TTC549 (cell line): ENCODE measurements at regions not wholly inside any gene's neighbourhood (a gene's known extent, or its start where the extent isn't known, plus 50 kb on each side); places are given as distances from the start of the nearest gene placed in this dataset.

ENCODE experiments used
- FAIRE-seq: peaks from 2 replicates; lab custom pipeline; 2012; peaks lifted over from hg19 to GRCh38; lab: Jason Lieb, UNC

GRCh38 chr3:22960105-22960984 lies 242.8 kb upstream of the UBE2E2 start:
- no peak for FAIRE-seq

DNA sequence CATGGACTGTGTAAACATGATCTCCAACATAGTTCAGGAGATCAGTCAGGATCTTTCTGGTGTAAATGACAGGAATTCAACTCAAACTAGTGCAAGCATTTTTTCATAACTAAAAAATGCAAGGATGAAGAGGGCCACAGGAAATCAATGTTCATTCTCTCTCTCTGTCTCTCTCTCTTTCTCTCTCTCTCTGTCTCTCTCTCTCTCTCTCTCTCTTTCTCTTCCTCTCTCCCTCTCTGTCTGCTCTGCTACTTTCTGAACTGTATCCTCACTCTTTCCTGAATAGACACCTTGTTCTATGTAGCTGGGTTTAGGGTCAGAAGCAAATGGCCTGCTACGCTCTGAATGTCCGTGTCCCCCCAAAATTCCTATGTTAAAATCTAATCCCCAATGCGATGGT lies 240.9 kb upstream of the UBE2E2 start:
- FAIRE-seq: no peak

GRCh38 chr3:22966349-22966748 lies 236.8 kb upstream of the UBE2E2 start:
- no peak for FAIRE-seq

GRCh38 chr3:22969276-22969675 lies 233.9 kb upstream of the UBE2E2 start:
- FAIRE-seq: no peak

DNA sequence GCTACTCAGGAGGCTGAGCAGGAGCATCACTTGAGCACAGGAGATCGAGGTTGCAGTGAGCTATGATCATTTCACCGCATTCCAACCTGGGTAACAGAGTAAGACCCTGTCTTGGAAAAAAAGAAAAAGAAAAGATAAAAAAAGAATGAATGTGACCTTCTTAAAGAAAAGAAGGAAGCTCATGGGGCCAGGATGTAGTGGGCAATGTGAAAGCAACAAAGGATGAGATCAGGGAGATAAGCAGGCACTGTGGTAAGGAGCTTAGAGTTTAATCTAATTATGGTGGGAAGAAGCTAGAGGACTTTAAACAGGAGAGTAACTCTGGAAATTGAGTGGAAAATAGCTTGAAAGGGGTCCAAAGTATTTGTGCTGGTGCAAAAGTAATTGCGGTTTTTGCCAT lies 231.6 kb upstream of the UBE2E2 start:
- FAIRE-seq: no peak

DNA sequence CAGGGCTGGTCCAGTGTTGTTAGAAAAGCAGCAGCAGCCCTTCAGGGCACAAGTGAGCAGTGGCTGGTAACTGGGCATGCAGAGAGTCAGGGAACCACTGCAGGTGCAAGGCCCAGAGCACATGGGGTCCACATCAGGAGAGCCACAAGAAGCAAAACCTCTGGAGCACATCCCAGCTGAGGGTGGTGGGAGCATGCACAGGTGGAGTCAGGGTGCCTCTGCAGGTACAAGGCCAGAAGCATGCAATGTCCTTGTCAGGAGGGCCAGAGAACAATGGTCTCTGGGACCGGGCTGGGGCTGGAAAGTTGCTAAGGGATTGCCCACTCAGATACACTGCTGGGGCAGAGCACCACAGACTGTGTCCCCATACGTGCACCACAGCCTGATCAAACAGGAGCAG lies 226.1 kb upstream of the UBE2E2 start:
- no peak for FAIRE-seq

DNA sequence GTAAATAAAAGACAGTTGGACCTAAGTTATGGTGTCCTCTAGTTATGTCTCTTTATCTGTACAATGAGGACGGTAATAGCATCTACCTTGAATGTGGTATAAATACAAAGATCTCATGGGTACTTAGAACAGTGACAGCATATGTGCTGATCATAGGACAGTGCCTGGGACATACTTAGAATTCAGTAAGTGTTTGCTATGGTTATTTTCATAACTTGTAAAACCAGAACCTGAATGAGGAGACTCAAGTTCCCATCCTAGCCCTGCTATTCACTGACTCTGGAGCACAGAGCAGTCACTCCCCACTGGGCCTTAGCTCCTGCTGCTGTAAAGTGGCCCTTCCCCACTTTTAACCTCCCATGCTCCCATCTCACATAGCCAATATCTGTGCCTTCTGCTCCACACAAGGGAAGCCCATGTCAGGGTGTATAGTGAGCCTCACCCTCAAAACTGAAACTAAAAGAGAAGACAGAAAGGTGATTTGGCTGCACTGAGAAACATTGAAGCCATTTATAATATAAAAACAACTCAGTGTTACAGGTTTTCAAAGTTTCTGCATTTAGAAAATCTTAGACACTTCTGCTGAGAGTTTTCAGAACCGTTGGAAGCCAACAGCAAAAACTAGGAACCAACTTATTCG lies 225.4 kb upstream of the UBE2E2 start:
- no peak for FAIRE-seq

- no peak for FAIRE-seq
Measured at GRCh38 chr3:22979581-22979980, 223.5 kb upstream of the UBE2E2 start.

DNA sequence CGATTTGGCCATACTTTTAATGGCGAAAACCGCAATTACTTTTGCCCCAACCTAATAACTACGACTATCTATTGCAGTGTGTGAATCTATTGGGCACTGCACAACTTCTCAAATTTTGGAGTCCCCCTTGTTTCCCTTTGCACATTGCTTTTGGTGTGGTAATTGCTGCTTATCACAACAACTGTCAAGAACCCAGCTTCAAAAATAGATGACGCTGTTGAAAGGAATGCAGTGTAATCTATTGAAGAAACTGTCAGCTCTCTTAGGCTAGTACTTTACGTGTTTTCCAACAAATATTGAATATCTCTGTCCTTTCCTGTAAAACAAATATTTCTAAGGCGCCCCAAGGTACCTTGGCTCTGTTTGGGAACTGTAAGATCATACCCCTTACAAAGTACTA lies 222.8 kb upstream of the UBE2E2 start:
- FAIRE-seq: no peak

GRCh38 chr3:22981166-22981565 lies 222.0 kb upstream of the UBE2E2 start:
- FAIRE-seq: no peak

GRCh38 chr3:22981861-22982260 lies 221.3 kb upstream of the UBE2E2 start:
- FAIRE-seq: no peak

DNA sequence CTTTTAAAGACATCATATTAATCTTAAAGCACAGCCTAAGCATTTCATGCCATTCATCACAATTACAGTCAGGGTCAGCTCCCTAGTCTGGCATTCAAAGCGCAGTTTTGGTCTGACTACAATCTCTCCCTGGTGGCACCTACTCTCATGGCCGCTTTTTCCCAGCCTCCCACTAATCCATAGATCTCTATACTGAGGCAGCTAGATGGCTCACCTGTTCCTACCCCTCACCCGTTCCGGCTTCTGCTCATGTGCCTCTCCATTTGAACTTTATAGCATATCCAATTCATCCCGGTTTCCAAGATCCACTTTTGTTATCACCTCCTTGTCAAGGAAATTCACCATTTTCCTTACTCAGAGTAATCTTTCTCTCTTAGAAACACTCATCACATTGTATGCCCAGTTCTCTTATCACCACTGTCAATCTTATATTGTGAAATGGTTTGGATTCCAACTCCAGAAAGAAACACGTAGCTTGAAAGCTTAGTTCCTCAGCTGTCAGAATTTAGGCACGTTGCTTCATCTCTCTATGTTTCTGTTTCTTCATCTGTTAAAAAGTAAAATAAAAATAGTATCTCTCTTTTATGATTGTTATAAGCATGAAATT lies 220.0 kb upstream of the UBE2E2 start:
- no peak for FAIRE-seq

DNA sequence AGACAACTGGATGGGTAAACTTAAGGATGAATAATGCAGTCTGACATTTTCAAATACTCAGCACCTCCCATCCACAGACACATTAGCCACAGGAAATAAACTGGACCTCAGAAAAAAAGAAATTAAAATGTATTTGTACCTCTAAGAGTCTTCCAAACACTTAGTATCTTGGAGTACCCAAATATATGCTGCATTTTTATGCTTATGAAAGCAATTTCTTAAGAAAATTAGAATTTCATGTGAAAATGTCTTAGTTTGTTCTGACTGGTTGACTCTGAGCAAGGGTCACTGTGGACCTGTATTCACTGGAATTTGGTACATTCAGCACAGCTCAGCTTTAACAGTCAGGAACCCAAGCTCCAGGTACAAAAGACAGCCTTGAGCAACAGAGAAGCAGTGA lies 216.2 kb upstream of the UBE2E2 start:
- FAIRE-seq: no peak

GRCh38 chr3:22988566-22988965 lies 214.6 kb upstream of the UBE2E2 start:
- FAIRE-seq: no peak

DNA sequence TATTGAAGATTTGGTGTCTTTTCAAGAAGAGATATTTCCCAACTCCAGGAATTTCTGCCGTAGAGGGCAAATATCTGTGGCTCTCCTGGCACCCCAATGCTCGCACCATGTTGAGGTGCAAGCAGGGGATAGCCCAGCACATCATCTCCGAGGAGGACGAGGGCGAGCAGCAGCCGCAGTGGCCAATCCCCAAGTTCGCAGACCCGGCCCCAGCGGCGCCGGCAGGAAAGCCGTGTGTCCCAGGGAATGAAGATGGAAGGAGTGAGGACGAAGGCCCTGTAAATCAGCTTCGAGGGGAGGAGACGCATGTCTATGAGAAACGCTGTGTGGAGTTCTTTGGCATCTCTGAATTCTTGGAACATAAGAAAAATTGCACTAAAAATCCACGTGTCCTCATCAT lies 213.4 kb upstream of the UBE2E2 start:
- FAIRE-seq: no peak

DNA sequence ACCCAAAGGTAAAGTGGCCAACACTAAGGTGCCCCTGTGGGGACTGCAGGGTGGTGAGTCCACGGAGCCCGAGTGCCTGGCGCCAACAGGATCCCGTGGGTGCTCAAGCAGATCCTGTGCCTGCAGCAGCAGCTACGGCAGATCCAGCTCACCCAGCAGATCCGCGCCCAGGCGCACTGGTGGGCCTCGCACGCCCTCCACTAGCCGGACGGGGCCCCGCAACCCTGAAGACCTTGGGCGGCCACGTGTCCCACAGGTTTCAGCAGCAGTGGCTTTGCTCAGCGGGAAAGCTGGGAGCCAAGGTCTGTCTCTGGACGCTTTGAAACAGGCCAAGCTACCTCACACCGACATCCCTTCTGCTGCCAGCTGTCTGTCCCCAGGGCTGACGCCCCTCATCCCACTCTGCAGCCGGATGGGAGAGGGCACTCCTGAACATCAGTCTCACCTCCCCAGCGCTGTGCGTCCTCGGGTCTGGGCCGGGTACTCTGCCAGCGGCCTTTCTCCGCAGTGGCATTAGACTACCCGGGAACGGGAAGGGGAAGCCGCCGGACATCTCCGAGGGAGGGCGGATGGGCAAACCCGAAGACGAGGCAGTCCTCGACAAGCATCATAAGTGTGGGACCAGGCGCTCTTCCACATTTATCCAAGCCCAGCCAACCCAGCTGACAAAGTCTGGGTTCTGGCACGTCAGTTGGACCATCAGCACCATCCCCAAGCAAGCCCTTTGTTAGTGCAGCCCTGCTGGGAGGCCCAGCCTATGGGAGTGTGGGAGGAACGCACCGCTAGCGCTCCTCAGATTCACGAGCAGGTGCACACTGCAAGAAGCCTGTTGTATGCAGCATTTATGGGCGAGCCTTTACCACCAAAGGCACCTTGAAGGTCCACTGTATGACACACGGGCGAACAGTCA lies 212.6 kb upstream of the UBE2E2 start:
- no peak for FAIRE-seq

DNA sequence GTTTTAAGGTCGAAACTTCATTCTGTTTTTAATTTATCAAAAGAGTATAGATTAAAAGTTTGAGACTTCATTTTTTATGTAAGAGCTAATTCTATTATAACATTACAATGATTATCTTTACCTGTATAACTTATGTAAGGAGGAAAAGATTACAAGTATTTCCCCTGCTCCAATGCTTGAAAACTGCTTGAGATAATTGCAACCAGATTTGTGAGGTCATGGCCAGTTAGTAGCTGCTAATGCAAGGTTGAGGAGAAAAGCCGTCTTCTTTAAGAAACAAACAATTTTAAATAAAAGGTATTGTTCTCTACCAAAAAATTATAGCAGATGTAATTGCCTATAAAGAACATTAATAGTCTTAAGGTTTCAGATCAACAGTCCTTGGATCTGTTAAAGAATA lies 208.3 kb upstream of the UBE2E2 start:
- no peak for FAIRE-seq

- no peak for FAIRE-seq
Measured at GRCh38 chr3:22996920-22997571, 206.1 kb upstream of the UBE2E2 start.

- no peak for FAIRE-seq
Measured at GRCh38 chr3:23000371-23000770, 202.8 kb upstream of the UBE2E2 start.

- no peak for FAIRE-seq
Measured at GRCh38 chr3:23002151-23002550, 201.0 kb upstream of the UBE2E2 start.

DNA sequence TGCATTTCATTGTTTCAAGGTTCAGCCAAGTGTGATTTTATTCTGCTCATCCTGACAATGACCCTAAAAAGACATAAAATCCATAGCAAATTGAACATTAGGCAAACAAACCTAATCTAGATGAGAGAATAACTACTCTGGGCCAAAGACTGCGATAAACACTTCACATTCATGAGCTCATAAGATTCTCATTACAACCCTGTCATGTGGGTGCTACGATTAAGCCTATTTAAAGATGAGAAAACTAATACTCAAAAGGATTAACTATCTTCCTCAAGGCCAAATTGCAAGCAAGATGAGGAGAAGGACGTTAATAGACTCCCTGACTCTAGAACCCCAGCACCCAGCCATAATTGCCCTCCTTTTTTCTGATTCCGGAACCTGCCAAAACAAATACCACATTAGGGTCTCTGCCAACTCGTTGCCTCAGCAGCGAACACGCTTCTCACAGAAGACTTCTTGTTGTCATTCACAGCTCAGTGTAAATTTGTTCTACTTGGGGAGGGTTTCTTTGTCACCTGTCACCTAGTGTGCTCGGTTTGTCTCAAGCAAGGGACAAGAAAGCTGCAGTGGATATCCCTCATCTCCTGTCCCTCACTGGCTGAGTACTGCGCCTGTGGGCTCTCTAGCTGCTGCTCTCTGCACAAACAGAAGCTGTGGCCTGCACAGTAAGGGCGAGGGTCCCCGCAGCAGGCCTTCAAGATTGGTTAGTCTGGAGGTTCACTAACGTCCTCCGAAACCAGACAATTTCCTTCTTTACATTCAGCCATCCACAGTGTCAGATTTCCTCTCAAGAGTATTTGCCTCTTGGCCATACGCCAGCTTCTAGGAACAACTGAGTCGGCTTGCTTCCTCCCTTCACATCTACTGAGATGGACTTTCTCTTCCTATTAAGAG lies 200.0 kb upstream of the UBE2E2 start:
- no peak for FAIRE-seq
